Ishikawa (cell line): ENCODE measurements at regions not wholly inside any gene's neighbourhood (a gene's known extent, or its start where the extent isn't known, plus 50 kb on each side); places are given as distances from the start of the nearest gene placed in this dataset.

Experiments
- CEBPB ChIP-seq: IDR thresholded peaks from 2 replicates; pipeline ENCODE4 v1.6.1; 2012
- CREB1 ChIP-seq: IDR thresholded peaks from 2 replicates; pipeline ENCODE4 v1.6.1; 2012; ENCODE audit warnings: low read depth
- EGR1 ChIP-seq: IDR thresholded peaks from 2 replicates; pipeline ENCODE4 v1.6.1; 2012
- EP300 ChIP-seq: IDR thresholded peaks from 2 replicates; pipeline ENCODE4 v1.6.1; 2012; ENCODE audit warnings: borderline replicate concordance
- FOXM1 ChIP-seq: IDR thresholded peaks from 2 replicates; pipeline ENCODE4 v1.6.1; 2012; ENCODE audit warnings: low read depth, borderline replicate concordance
- MAX ChIP-seq: IDR thresholded peaks from 2 replicates; pipeline ENCODE4 v1.6.1; 2012
- NFIC ChIP-seq: IDR thresholded peaks from 2 replicates; pipeline ENCODE4 v1.6.1; 2012
- RAD21 ChIP-seq: IDR thresholded peaks from 2 replicates; pipeline ENCODE4 v1.6.1; 2012; ENCODE audit warnings: low read depth
- REST ChIP-seq: IDR thresholded peaks from 2 replicates; pipeline ENCODE4 v1.6.1; 2012; ENCODE audit warnings: low read depth, mild to moderate bottlenecking
- TAF1 ChIP-seq: IDR thresholded peaks from 2 replicates; pipeline ENCODE4 v1.6.1; 2012; ENCODE audit warnings: low read depth, mild to moderate bottlenecking
- TCF12 ChIP-seq: IDR thresholded peaks from 2 replicates; pipeline ENCODE4 v1.6.1; 2012; ENCODE audit warnings: low read depth
- TEAD4 ChIP-seq: IDR thresholded peaks from 2 replicates; pipeline ENCODE4 v1.6.1; 2012
- YY1 ChIP-seq: IDR thresholded peaks from 2 replicates; pipeline ENCODE4 v1.6.1; 2012; ENCODE audit warnings: low read depth
- ZBTB7A ChIP-seq: IDR thresholded peaks from 2 replicates; pipeline ENCODE4 v1.6.1; 2012; ENCODE audit warnings: low read depth
- TF ChIP-seq, protein P1 (sequence below): IDR thresholded peaks from 2 replicates; pipeline ENCODE4 v1.6.1; 2012

DNA sequence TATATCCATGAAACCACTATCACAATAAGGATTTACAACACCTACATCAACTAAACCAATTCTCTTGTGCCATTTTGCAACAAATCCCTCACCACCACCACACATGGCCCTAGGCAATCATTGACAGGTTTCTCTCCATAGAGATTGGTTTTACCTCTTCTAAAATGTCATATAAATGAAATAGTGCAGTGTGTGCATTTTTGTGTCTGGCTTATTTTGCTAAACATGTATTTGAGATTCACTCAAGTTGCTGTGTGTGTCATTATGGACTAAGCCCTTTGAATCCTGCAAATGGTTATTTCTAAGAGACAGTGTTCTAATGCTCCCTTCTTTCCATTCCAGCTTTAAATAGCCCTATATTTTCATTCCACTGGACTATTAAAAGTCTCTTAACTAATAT is 179.7 kb upstream of the LRRC7 start:
- TF ChIP-seq EGR1 (no peak), NFIC (no peak), TEAD4 (no peak), YY1 (no peak), CEBPB (no peak), ZBTB7A (no peak), CREB1 (no peak), EP300 (no peak), MAX (no peak), REST (no peak), RAD21 (no peak), TCF12 (no peak)
- TF ChIP-seq, protein P1, sequence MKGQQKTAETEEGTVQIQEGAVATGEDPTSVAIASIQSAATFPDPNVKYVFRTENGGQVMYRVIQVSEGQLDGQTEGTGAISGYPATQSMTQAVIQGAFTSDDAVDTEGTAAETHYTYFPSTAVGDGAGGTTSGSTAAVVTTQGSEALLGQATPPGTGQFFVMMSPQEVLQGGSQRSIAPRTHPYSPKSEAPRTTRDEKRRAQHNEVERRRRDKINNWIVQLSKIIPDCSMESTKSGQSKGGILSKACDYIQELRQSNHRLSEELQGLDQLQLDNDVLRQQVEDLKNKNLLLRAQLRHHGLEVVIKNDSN = no peak

DNA sequence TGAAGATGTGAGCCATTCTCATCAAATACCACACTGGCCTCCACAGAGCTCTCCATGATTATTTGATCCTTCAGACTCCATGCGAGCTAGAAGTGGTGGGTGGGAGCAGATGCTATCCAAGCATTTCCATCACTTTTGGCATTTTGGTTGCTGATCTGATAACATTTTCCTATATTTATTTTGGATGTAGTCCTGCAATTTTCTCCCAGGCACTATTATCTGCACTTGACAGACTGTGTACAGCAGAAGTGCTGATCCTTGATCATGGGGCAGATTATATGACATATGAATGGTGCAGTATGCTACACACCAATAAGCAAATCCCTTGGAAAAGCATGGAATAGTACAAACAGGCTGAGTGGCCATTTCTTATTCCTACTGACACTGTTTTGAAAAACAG is 167.6 kb upstream of the LRRC7 start:
- no peak for TF ChIP-seq TCF12
- TF ChIP-seq CEBPB = no peak
- TF ChIP-seq TAF1 = no peak
- no peak for TF ChIP-seq ZBTB7A
- TF ChIP-seq REST = no peak
- no peak for TF ChIP-seq FOXM1
- TF ChIP-seq YY1 = no peak
- TF ChIP-seq EP300 = no peak
- TF ChIP-seq NFIC = no peak
- no peak for TF ChIP-seq EGR1
- no peak for TF ChIP-seq MAX
- TF ChIP-seq CREB1 = no peak
- TF ChIP-seq TEAD4 = no peak

- no peak for TF ChIP-seq EGR1
- no peak for TF ChIP-seq ZBTB7A
- no peak for TF ChIP-seq TEAD4
Observed at GRCh38 chr1:69401879-69402278, 165.8 kb upstream of the LRRC7 start.

GRCh38 chr1:69403756-69404320 is 163.9 kb upstream of the LRRC7 start:
- no peak for TF ChIP-seq YY1
- no peak for TF ChIP-seq CEBPB
- no peak for TF ChIP-seq RAD21
- TF ChIP-seq TEAD4 = no peak
- no peak for TF ChIP-seq FOXM1
- no peak for TF ChIP-seq EGR1
- TF ChIP-seq TCF12 = no peak
- TF ChIP-seq, protein P1 = no peak

GRCh38 chr1:69404486-69404885 is 163.2 kb upstream of the LRRC7 start:
- TF ChIP-seq FOXM1 (no peak), TCF12 (no peak)
- TF ChIP-seq, protein P1 = no peak

DNA sequence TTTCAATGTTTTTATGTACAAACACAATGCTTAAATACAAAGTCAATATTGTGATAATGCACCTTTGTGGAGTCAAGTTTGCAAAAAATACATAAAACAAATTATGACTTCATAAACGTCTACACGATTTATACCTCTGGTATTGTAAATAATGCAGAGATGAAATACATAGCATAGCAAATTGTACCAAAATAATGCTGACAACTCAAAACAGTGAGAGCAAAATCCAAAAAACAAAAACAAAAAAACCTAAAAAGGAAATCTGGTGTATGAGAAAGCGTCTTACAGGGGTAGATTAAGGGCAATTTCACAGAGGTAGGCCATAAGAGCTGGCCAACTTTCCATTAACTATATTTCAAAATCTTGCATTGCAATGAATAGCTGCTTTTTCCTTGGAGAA is 161.5 kb upstream of the LRRC7 start:
- TF ChIP-seq TAF1 (no peak), REST (no peak), CREB1 (no peak), ZBTB7A (no peak), TEAD4 (no peak), FOXM1 (no peak), YY1 (no peak), EGR1 (no peak), CEBPB (no peak), RAD21 (no peak), EP300 (no peak), MAX (no peak), NFIC (no peak), TCF12 (no peak)
- TF ChIP-seq, protein P1 = no peak
